ENCODE measurements at regions not wholly inside any gene's neighbourhood (a gene's known extent, or its start where the extent isn't known, plus 50 kb on each side); places are given as distances from the start of the nearest gene placed in this dataset.
"Not testable (repeated sequence)": the region's sequence is repeated elsewhere in the genome, so short reads cannot be mapped to it uniquely, and the experiment has no call there.

- no peak for DNase-seq
Measured at GRCh38 chr5:142542078-142542477, 143.8 kb downstream of the FGF1 start.

- DNase-seq = no peak
Measured at GRCh38 chr5:142540922-142541422, 144.9 kb downstream of the FGF1 start.

GRCh38 chr5:142539154-142539740 is 146.6 kb downstream of the FGF1 start:
- no peak for DNase-seq

GRCh38 chr5:142537938-142538337 is 148.0 kb downstream of the FGF1 start:
- no peak for DNase-seq

- no peak for DNase-seq
Measured at GRCh38 chr5:142532781-142533176, 153.1 kb downstream of the FGF1 start.

GRCh38 chr5:142531977-142532780 is 153.7 kb downstream of the FGF1 start:
- DNase-seq = no peak

GRCh38 chr5:142530904-142531303 is 155.0 kb downstream of the FGF1 start:
- DNase-seq = no peak

GRCh38 chr5:142529626-142530278 is 156.1 kb downstream of the FGF1 start:
- DNase-seq = no peak

GRCh38 chr5:142527664-142528295 is 158.1 kb downstream of the FGF1 start:
- DNase-seq = no peak

GRCh38 chr5:142527234-142527633 is 158.7 kb downstream of the FGF1 start:
- no peak for DNase-seq

GRCh38 chr5:142522983-142523382 is 162.9 kb downstream of the FGF1 start:
- DNase-seq = no peak

GRCh38 chr5:142521706-142522105 is 164.2 kb downstream of the FGF1 start:
- DNase-seq = no peak

- no peak for DNase-seq
Measured at GRCh38 chr5:142520885-142521284, 165.0 kb downstream of the FGF1 start.

- DNase-seq = not testable (repeated sequence)
Measured at GRCh38 chr5:142519913-142520312, 166.0 kb downstream of the FGF1 start.

- no peak for DNase-seq
Measured at GRCh38 chr5:142517840-142518239, 168.1 kb downstream of the FGF1 start.

- no peak for DNase-seq
Measured at GRCh38 chr5:142516732-142517131, 169.2 kb downstream of the FGF1 start.

GRCh38 chr5:142515036-142515435 is 170.9 kb downstream of the FGF1 start:
- no peak for DNase-seq

- no peak for DNase-seq
Measured at GRCh38 chr5:142514196-142514595, 171.7 kb downstream of the FGF1 start.

GRCh38 chr5:142512043-142513042 is 173.5 kb downstream of the FGF1 start:
- DNase-seq = no peak

GRCh38 chr5:142511358-142511757 is 174.5 kb downstream of the FGF1 start:
- DNase-seq = no peak

GRCh38 chr5:142509026-142509425 is 176.9 kb downstream of the FGF1 start:
- DNase-seq = no peak

- DNase-seq = no peak
Measured at GRCh38 chr5:142508591-142508990, 177.3 kb downstream of the FGF1 start.
